Nephron (organoid): ENCODE measurements at regions not wholly inside any gene's neighbourhood (a gene's known extent, or its start where the extent isn't known, plus 50 kb on each side); places are given as distances from the start of the nearest gene placed in this dataset.

Source experiments
- H3K27ac Mint-ChIP-seq, 3 experiments: 2 replicates each; pipeline ENCODE4 v1.8.0; 2020; ENCODE audit warnings: mixed read lengths in 3 of 3, mild to moderate bottlenecking in 2 of 3, moderate library complexity in 1 of 3
- H3K27me3 Mint-ChIP-seq: 2 replicates; pipeline ENCODE4 v1.8.0; 2021; ENCODE audit warnings: low read depth, mild to moderate bottlenecking, moderate library complexity, mixed read lengths
- H3K36me3 Mint-ChIP-seq: 2 replicates; pipeline ENCODE4 v1.8.0; 2020; ENCODE audit warnings: low read depth, mixed read lengths
- H3K4me1 Mint-ChIP-seq: 2 replicates; pipeline ENCODE4 v1.8.0; 2020; ENCODE audit warnings: mixed read lengths
- H3K4me3 Mint-ChIP-seq, 3 experiments: 2 replicates each; pipeline ENCODE4 v1.8.0; 2020; ENCODE audit warnings: mild to moderate bottlenecking in 3 of 3, mixed read lengths in 3 of 3, moderate library complexity in 2 of 3
- H3K9me3 Mint-ChIP-seq: 2 replicates; pipeline ENCODE4 v1.8.0; 2020; ENCODE audit warnings: mixed read lengths
- CTCF ChIP-seq, 3 experiments: fragments of 200-600 bp; sonication (generic); IDR thresholded peaks; one replicate each; pipeline ENCODE4 v1.5.0; 2021; ENCODE audit warnings: antibody characterized with exemption in 3 of 3; ENCODE audit not compliant: unreplicated experiment in 3 of 3

GRCh38 chr11:22555881-22556280, 69.7 kb downstream of the FANCF start:
- no peak for TF ChIP-seq CTCF (IDR thresholded peaks at IDR 0.05; ENCODE audit: unreplicated experiment in 3 of 3)
- no peak overlapping the region for H3K27ac Mint-ChIP-seq
- H3K36me3 Mint-ChIP-seq: no peaks in the 10 kb centered on the region
- H3K4me1 Mint-ChIP-seq: peaks cover 9% of the 10 kb centered on the region
- H3K9me3 Mint-ChIP-seq: no peaks in the 10 kb centered on the region
- no peaks in the 10 kb centered on the region for H3K27me3 Mint-ChIP-seq
- H3K4me3 Mint-ChIP-seq: no peak overlapping the region

GRCh38 chr11:22554221-22554620, 71.4 kb downstream of the FANCF start:
- H3K4me3 Mint-ChIP-seq: no peak overlapping the region
- peaks cover 9% of the 10 kb centered on the region for H3K4me1 Mint-ChIP-seq
- H3K27ac Mint-ChIP-seq: no peak overlapping the region
- H3K9me3 Mint-ChIP-seq: no peaks in the 10 kb centered on the region
- TF ChIP-seq CTCF (IDR thresholded peaks at IDR 0.05; ENCODE audit: unreplicated experiment in 3 of 3): no peak
- no peaks in the 10 kb centered on the region for H3K36me3 Mint-ChIP-seq
- H3K27me3 Mint-ChIP-seq: no peaks in the 10 kb centered on the region

- Mint-ChIP-seq H3K4me3 (no peak overlapping the region), H3K27ac (no peak overlapping the region), H3K9me3 (no peaks in the 10 kb centered on the region), H3K4me1 (no peaks in the 10 kb centered on the region), H3K36me3 (no peaks in the 10 kb centered on the region), H3K27me3 (no peaks in the 10 kb centered on the region)
- no peak for TF ChIP-seq CTCF (IDR thresholded peaks at IDR 0.05; ENCODE audit: unreplicated experiment in 3 of 3)
Observed at GRCh38 chr11:22552885-22553284, 72.7 kb downstream of the FANCF start.

- Mint-ChIP-seq H3K27ac (no peak overlapping the region), H3K9me3 (no peaks in the 10 kb centered on the region), H3K27me3 (no peaks in the 10 kb centered on the region), H3K4me1 (no peaks in the 10 kb centered on the region), H3K36me3 (no peaks in the 10 kb centered on the region), H3K4me3 (no peak overlapping the region)
- TF ChIP-seq CTCF (IDR thresholded peaks at IDR 0.05; ENCODE audit: unreplicated experiment in 3 of 3): no peak
Observed at GRCh38 chr11:22546746-22547145, 78.9 kb downstream of the FANCF start.

- no peaks in the 10 kb centered on the region for H3K9me3 Mint-ChIP-seq
- H3K27me3 Mint-ChIP-seq: no peaks in the 10 kb centered on the region
- no peak for TF ChIP-seq CTCF (IDR thresholded peaks at IDR 0.05; ENCODE audit: unreplicated experiment in 3 of 3)
- H3K4me3 Mint-ChIP-seq: no peak overlapping the region
- no peak overlapping the region for H3K27ac Mint-ChIP-seq
- peaks cover 6% of the 10 kb centered on the region for H3K4me1 Mint-ChIP-seq
- no peaks in the 10 kb centered on the region for H3K36me3 Mint-ChIP-seq
Observed at GRCh38 chr11:22543261-22543660, 82.4 kb downstream of the FANCF start.

GRCh38 chr11:22539821-22540256, 85.8 kb downstream of the FANCF start:
- TF ChIP-seq CTCF (IDR thresholded peaks at IDR 0.05; ENCODE audit: unreplicated experiment in 3 of 3): peak; percentile 67 to 77 (median 69)

More at GRCh38 chr11:22539821-22540256, 85.8 kb downstream of the FANCF start:
- no peak overlapping the region for H3K4me3 Mint-ChIP-seq
- no peaks in the 10 kb centered on the region for H3K36me3 Mint-ChIP-seq
- peaks cover 6% of the 10 kb centered on the region for H3K4me1 Mint-ChIP-seq
- no peaks in the 10 kb centered on the region for H3K9me3 Mint-ChIP-seq
- no peaks in the 10 kb centered on the region for H3K27me3 Mint-ChIP-seq
- H3K27ac Mint-ChIP-seq: no peak overlapping the region
